Activated B cell treated with CpG ODN at 0.5 μM for 24 hours (primary cell): ENCODE measurements at regions not wholly inside any gene's neighbourhood (a gene's known extent, or its start where the extent isn't known, plus 50 kb on each side); places are given as distances from the start of the nearest gene placed in this dataset.

Experiments
- ATAC-seq: fragments of 200-7000 bp; cut with Tn5 transposase; one replicate; pipeline ENCODE4 v1.10.0; 2021; ENCODE audit warnings: low read depth, mild to moderate bottlenecking, moderate library complexity
- CTCF ChIA-PET: fragments of 350-600 bp; sonication (Branson Sonifier 250); formaldehyde crosslinking; loops from one replicate; lab custom pipeline; 2021; ENCODE audit warnings: antibody characterized with exemption; lab: Charles Lee
- POLR2A ChIA-PET: fragments of 350-600 bp; sonication (Branson Sonifier 250); formaldehyde crosslinking; loops from one replicate; lab custom pipeline; 2021; ENCODE audit warnings: antibody characterized with exemption; lab: Charles Lee
- DNase-seq: peaks from one replicate; pipeline ENCODE4 v3.0.0; 2022
- H3K27ac Mint-ChIP-seq: one replicate; pipeline ENCODE4 v1.8.0; 2020; ENCODE audit warnings: mixed read lengths
- H3K27me3 Mint-ChIP-seq: one replicate; pipeline ENCODE4 v1.8.0; 2021; ENCODE audit warnings: mixed read lengths
- H3K36me3 Mint-ChIP-seq: one replicate; pipeline ENCODE4 v1.8.0; 2021; ENCODE audit warnings: low read depth, mixed read lengths
- H3K4me1 Mint-ChIP-seq: one replicate; pipeline ENCODE4 v1.8.0; 2021; ENCODE audit warnings: mixed read lengths
- H3K4me3 Mint-ChIP-seq: one replicate; pipeline ENCODE4 v1.8.0; 2020; ENCODE audit warnings: mild to moderate bottlenecking, mixed read lengths
- H3K9me3 Mint-ChIP-seq: one replicate; pipeline ENCODE4 v1.8.0; 2020; ENCODE audit warnings: mixed read lengths
- intact Hi-C: fragments of 100-400 bp; cut with micrococcal nuclease; formaldehyde crosslinking; loops from one replicate; pipeline ENCODE4 v1.15.1; 2024
- TF ChIP-seq, protein P1 (sequence below): fragments of 200-600 bp; IDR thresholded peaks from one replicate; pipeline ENCODE4 v1.8.0; 2022; ENCODE audit warnings: antibody characterized with exemption, mild to moderate bottlenecking

DNA sequence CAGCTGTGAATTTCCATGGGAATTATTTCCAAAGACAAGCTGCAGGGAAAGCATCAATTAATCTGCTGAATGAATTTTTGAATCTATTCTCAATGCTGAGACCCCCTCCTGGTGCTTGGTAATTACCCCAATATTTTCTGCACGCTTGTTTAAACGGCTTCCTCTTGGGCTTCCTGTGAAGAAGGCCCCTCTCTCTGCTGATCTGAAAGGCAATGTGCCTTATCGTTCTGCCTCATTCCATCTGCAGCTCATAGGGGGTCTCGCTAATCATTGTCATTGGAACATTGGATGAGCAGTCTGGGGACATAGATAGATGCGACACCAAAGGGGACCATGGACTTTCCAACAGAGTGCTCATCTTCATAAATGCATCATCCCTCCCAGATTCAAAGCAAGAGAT, 851.6 kb downstream of the PDHA2 start:
- CTCF ChIA-PET = no interaction called here
- Mint-ChIP-seq H3K36me3 (no peaks in the 10 kb centered on the region), H3K9me3 (peaks cover 9% of the 10 kb centered on the region), H3K27ac (no peak overlapping the region), H3K27me3 (no peaks in the 10 kb centered on the region), H3K4me1 (no peaks in the 10 kb centered on the region), H3K4me3 (no peak overlapping the region)
- POLR2A ChIA-PET = no interaction called here
- TF ChIP-seq, protein P1, sequence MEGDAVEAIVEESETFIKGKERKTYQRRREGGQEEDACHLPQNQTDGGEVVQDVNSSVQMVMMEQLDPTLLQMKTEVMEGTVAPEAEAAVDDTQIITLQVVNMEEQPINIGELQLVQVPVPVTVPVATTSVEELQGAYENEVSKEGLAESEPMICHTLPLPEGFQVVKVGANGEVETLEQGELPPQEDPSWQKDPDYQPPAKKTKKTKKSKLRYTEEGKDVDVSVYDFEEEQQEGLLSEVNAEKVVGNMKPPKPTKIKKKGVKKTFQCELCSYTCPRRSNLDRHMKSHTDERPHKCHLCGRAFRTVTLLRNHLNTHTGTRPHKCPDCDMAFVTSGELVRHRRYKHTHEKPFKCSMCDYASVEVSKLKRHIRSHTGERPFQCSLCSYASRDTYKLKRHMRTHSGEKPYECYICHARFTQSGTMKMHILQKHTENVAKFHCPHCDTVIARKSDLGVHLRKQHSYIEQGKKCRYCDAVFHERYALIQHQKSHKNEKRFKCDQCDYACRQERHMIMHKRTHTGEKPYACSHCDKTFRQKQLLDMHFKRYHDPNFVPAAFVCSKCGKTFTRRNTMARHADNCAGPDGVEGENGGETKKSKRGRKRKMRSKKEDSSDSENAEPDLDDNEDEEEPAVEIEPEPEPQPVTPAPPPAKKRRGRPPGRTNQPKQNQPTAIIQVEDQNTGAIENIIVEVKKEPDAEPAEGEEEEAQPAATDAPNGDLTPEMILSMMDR = no peak
- intact Hi-C loops = no loop called here
- no peak for ATAC-seq
- DNase-seq = no peak

DNA sequence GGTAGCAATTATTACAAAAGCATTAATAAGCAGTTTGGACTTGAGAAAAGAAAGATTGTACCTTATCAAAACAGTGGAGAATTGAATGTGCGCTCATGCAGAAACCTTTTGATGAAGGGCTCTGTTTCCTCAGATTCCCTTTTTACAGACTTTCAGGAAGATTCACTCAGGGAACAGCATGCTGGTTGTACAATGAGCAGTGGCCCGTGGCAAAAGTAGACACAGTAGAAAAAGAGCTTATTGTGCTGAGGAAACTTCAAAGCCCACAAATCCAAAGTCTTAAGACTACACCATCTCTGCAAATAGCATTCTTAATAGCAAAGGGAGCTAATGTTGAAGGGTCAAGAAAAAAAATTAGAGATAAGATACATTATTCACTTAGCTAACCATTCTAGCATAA, 858.9 kb downstream of the PDHA2 start:
- CTCF ChIA-PET = no interaction called here

DNA sequence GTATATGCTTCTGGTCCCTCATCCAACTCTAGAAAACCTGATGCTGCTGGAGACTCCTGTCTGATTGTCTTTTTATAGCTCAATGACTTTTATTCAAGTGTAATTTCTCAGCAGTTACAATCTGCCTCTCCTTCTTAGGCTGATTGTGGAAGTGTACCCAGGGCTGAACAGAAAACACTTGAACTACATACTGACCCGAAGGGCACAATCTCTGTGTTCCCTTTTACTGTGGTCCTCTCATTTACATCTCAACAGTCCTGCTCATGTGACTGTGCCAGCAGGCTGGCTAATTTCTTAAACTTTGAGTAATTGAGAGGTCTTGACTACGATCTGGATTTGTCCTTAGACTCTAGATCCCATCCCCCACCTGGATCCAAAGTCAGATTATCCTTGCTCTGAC, 863.4 kb downstream of the PDHA2 start:
- ChIA-PET CTCF (no interaction called here), POLR2A (no interaction called here)
- H3K9me3 Mint-ChIP-seq = peaks cover 4% of the 10 kb centered on the region
- H3K27ac Mint-ChIP-seq = no peak overlapping the region
- H3K27me3 Mint-ChIP-seq = no peaks in the 10 kb centered on the region
- no peak for DNase-seq
- TF ChIP-seq, protein P1 = no peak
- no peak for ATAC-seq
- no peaks in the 10 kb centered on the region for H3K36me3 Mint-ChIP-seq
- no peaks in the 10 kb centered on the region for H3K4me1 Mint-ChIP-seq
- intact Hi-C loops = no loop called here
- H3K4me3 Mint-ChIP-seq = no peak overlapping the region

More for the DNA sequence above, 858.9 kb downstream of the PDHA2 start:
- Mint-ChIP-seq H3K27me3 (no peaks in the 10 kb centered on the region), H3K36me3 (no peaks in the 10 kb centered on the region), H3K4me1 (no peaks in the 10 kb centered on the region), H3K27ac (no peak overlapping the region), H3K9me3 (peaks cover 6% of the 10 kb centered on the region), H3K4me3 (no peak overlapping the region)
- intact Hi-C loops = no loop called here
- DNase-seq = no peak
- no peak for ATAC-seq
- POLR2A ChIA-PET = no interaction called here
- TF ChIP-seq, protein P1 = no peak

DNA sequence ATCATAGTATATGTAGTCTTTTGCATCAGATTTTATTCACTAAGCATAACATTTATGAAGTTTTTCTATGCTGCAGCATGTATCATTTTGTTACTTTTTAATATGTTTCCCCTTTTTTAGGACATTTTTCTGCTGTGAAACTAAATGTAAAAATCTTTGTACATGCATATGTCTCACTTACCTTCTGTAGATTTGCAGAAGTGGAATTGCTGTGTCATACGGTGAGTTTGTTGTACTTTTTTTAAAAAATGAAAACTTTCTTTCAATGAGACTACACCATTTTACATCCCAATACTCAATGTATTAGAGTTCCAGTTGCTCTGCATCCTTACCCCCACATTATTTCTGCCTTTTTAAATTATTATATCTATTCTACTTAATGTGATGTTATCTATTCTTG, 868.9 kb downstream of the PDHA2 start:
- H3K27ac Mint-ChIP-seq = no peak overlapping the region
- POLR2A ChIA-PET = no interaction called here
- intact Hi-C loops = no loop called here
- TF ChIP-seq, protein P1 = no peak
- ATAC-seq (no peak), DNase-seq (no peak)
- H3K9me3 Mint-ChIP-seq = peaks cover 2% of the 10 kb centered on the region
- no peaks in the 10 kb centered on the region for H3K4me1 Mint-ChIP-seq
- H3K4me3 Mint-ChIP-seq = no peak overlapping the region
- CTCF ChIA-PET = no interaction called here
- H3K27me3 Mint-ChIP-seq = no peaks in the 10 kb centered on the region
- no peaks in the 10 kb centered on the region for H3K36me3 Mint-ChIP-seq

DNA sequence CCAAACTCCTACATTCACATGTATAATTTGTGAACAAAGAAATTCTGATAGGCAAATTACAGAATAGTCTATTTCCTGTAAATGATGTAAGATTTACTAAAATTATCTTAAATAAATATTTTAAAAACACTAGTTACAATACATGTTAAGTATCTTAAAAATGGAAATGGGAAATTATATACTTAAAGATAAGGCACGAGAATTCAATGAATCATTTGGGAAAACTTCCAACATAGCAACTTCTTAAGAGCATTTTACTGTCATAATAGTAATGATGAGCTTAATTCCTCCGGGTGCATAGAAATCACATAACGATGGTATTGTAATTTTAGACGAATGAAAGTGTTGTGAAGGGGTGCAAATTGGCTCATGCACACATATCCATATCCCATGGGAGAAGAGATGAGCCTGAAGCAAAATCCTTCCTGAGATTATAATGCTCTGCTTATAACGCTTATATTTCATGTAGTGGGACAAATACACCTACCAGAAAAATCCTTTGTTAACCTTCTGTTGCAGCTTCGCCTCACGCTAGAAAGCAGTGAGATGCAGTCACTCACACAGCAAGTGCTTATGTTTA, 873.5 kb downstream of the PDHA2 start:
- Mint-ChIP-seq H3K4me3 (no peak overlapping the region), H3K27ac (no peak overlapping the region), H3K4me1 (no peaks in the 10 kb centered on the region), H3K9me3 (peaks cover 5% of the 10 kb centered on the region), H3K36me3 (no peaks in the 10 kb centered on the region), H3K27me3 (no peaks in the 10 kb centered on the region)
- intact Hi-C loops = no loop called here
- TF ChIP-seq, protein P1 = no peak
- no peak for DNase-seq
- CTCF ChIA-PET = no interaction called here
- POLR2A ChIA-PET = no interaction called here
- ATAC-seq = no peak
